GM12878 (cell line): ENCODE measurements at regions not wholly inside any gene's neighbourhood (a gene's known extent, or its start where the extent isn't known, plus 50 kb on each side); places are given as distances from the start of the nearest gene placed in this dataset.

ENCODE experiments used
- ATAC-seq: fragments of 200-7000 bp; cut with Tn5 transposase; 3 replicates; pipeline ENCODE4 v1.9.1; 2020; ENCODE audit warnings: mild to moderate bottlenecking, moderate library complexity
- BruUV-seq: library from RNA; stranded (reverse); fragments of 400-500 nt; replicated peaks from 2 replicates; lab custom pipeline; 2021; lab: Mats Ljungman, UMichigan
- CTCF ChIA-PET: fragments of 300-600 bp; sonication (Branson Sonifier 250); formaldehyde crosslinking; extraction: SDS; loops from one replicate; lab custom pipeline; 2021; ENCODE audit warnings: inconsistent platforms; lab: Yijun Ruan, JAX
- POLR2A ChIA-PET: fragments of 350-600 bp; formaldehyde crosslinking; extraction: SDS; loops from one replicate; lab custom pipeline; 2021; ENCODE audit warnings: inconsistent platforms; lab: Charles Lee
- RAD21 ChIA-PET: fragments of 300-600 bp; sonication (Branson Sonifier 250); formaldehyde crosslinking; loops from one replicate; lab custom pipeline; 2023; ENCODE audit warnings: antibody characterized with exemption; ENCODE audit not compliant: unreplicated experiment; lab: Charles Lee
- SMC1A ChIA-PET: fragments of 300-600 bp; sonication (Branson Sonifier 250); formaldehyde crosslinking; loops from one replicate; lab custom pipeline; 2023; ENCODE audit not compliant: unreplicated experiment, uncharacterized antibody; lab: Charles Lee
- DNase-seq: peaks from one replicate; pipeline ENCODE4 v3.0.0-alpha.2; 2011; ENCODE audit warnings: low read depth, low spot score
- FAIRE-seq: peaks from 3 replicates; lab custom pipeline; 2011; peaks lifted over from hg19 to GRCh38; lab: Jason Lieb, UNC
- H2AFZ ChIP-seq: 2 replicates; pipeline ENCODE4 v1.6.0; 2011; ENCODE audit warnings: low read depth, low read length, control low read depth; ENCODE audit not compliant: control insufficient read depth
- H3K27ac ChIP-seq: 2 replicates; pipeline ENCODE4 v1.5.1; 2011; ENCODE audit warnings: control low read depth; ENCODE audit not compliant: control insufficient read depth, insufficient read depth
- H3K27me3 ChIP-seq, 2 experiments: replicated peaks in 1 of 2; 2 replicates each; pipeline versions ENCODE4 v1.6.0 to v1.6.1; 2011; ENCODE audit warnings: low read length in 1 of 2; ENCODE audit not compliant: control insufficient read depth in 2 of 2, insufficient read depth in 2 of 2
- H3K36me3 ChIP-seq, 2 experiments: 2 replicates each; pipeline ENCODE4 v1.5.1; 2011; ENCODE audit warnings: low read length in 1 of 2; ENCODE audit not compliant: control insufficient read depth in 2 of 2, insufficient read depth in 2 of 2
- H3K4me1 ChIP-seq: 2 replicates; pipeline ENCODE4 v1.6.1; 2011; ENCODE audit warnings: mild to moderate bottlenecking, low read length, moderate library complexity, mixed read lengths; ENCODE audit not compliant: control insufficient read depth, insufficient read depth
- H3K4me2 ChIP-seq: 2 replicates; pipeline ENCODE4 v1.6.0; 2011; ENCODE audit warnings: control low read depth; ENCODE audit not compliant: control insufficient read depth, insufficient read depth
- H3K4me3 ChIP-seq: fragments of 200-600 bp; sonication (generic); 2 replicates; pipeline ENCODE4 v1.5.1; 2016
- H3K79me2 ChIP-seq: 2 replicates; pipeline ENCODE4 v1.6.0; 2011; ENCODE audit warnings: low read length; ENCODE audit not compliant: control insufficient read depth, insufficient read depth
- H3K9ac ChIP-seq: 2 replicates; pipeline ENCODE4 v1.8.0; 2011; ENCODE audit warnings: low read length, control low read depth, mixed read lengths; ENCODE audit not compliant: control insufficient read depth, insufficient read depth
- H3K9me3 ChIP-seq: replicated peaks from 3 replicates; pipeline ENCODE4 v1.5.1; 2011; ENCODE audit warnings: mild to moderate bottlenecking, low read length; ENCODE audit not compliant: control insufficient read depth, insufficient read depth
- H4K20me1 ChIP-seq: 2 replicates; pipeline ENCODE4 v1.6.0; 2011; ENCODE audit not compliant: control insufficient read depth, insufficient read depth
- ATF7 ChIP-seq: fragments of 450-650 bp; IDR thresholded peaks from 2 replicates; pipeline ENCODE4 v1.6.1; 2016; ENCODE audit warnings: low read depth, mild to moderate bottlenecking
- CBFB ChIP-seq: IDR thresholded peaks from 2 replicates; pipeline ENCODE4 v1.6.1; 2016; ENCODE audit warnings: antibody characterized with exemption, low read depth
- CBX5 ChIP-seq: sonication (generic); IDR thresholded peaks from 2 replicates; pipeline ENCODE4 v1.6.1; 2016; ENCODE audit warnings: low read depth, moderate library complexity, mild to moderate bottlenecking, inconsistent platforms
- CEBPZ ChIP-seq: fragments of 150-350 bp; IDR thresholded peaks from 2 replicates; pipeline ENCODE4 v1.6.1; 2016; ENCODE audit warnings: low read depth, low read length
- CREB1 ChIP-seq: IDR thresholded peaks from 2 replicates; pipeline ENCODE4 v1.6.1; 2012; ENCODE audit warnings: low read depth, mild to moderate bottlenecking, inconsistent platforms
- E2F4 ChIP-seq: IDR thresholded peaks from 2 replicates; pipeline ENCODE4 v1.6.1; 2012; ENCODE audit warnings: low read depth, low read length, improper control_type of control experiment
- EED ChIP-seq: sonication (generic); IDR thresholded peaks from 2 replicates; pipeline ENCODE4 v1.6.1; 2016; ENCODE audit warnings: antibody characterized with exemption, low read depth
- ESRRA ChIP-seq: IDR thresholded peaks from 2 replicates; pipeline ENCODE4 v1.6.1; 2012; ENCODE audit warnings: mild to moderate bottlenecking, low read length, improper control_type of control experiment
- HDAC2 ChIP-seq: fragments of 200-600 bp; sonication (generic); IDR thresholded peaks from 2 replicates; pipeline ENCODE4 v1.6.1; 2017
- PAX8 ChIP-seq: fragments of 450-650 bp; IDR thresholded peaks from 2 replicates; pipeline ENCODE4 v1.6.1; 2017; ENCODE audit warnings: mild to moderate bottlenecking, moderate library complexity
- PML ChIP-seq: IDR thresholded peaks from 2 replicates; pipeline ENCODE4 v1.6.1; 2012; ENCODE audit warnings: low read length, inconsistent platforms
- RFX5 ChIP-seq: IDR thresholded peaks from 2 replicates; pipeline ENCODE4 v1.6.1; 2011; ENCODE audit warnings: low read depth, low read length, improper control_type of control experiment
- SIN3A ChIP-seq: IDR thresholded peaks from 2 replicates; pipeline ENCODE4 v1.6.1; 2012; ENCODE audit warnings: low read depth, low read length, improper control_type of control experiment
- YBX1 ChIP-seq: fragments of 450-650 bp; IDR thresholded peaks from 2 replicates; pipeline ENCODE4 v1.6.1; 2016; ENCODE audit warnings: antibody characterized with exemption
- ZBED1 ChIP-seq: IDR thresholded peaks from 2 replicates; pipeline ENCODE4 v1.6.1; 2016; ENCODE audit warnings: borderline replicate concordance
- ZNF24 ChIP-seq: fragments of 450-650 bp; IDR thresholded peaks from 2 replicates; pipeline ENCODE4 v1.6.1; 2017; ENCODE audit warnings: antibody characterized with exemption, mild to moderate bottlenecking
- WGBS: methylation state at CpG from one replicate; pipeline ENCODE4 v1.1.6; 2016; ENCODE audit warnings: low lambda C conversion rate; ENCODE audit not compliant: insufficient replicate concordance, insufficient coverage; ENCODE audit errors: missing lambda C conversion rate; 5-methylcytosine and 5-hydroxymethylcytosine counted together
- in situ Hi-C: fragments of 300-500 bp; cut with MboI; formaldehyde crosslinking; loops from 9 replicates; pipeline ENCODE4 v1.14.3; 2018; ENCODE audit warnings: mixed read lengths
- intact Hi-C: fragments of 100-400 bp; cut with micrococcal nuclease; formaldehyde crosslinking; loops from one replicate; pipeline ENCODE4 v1.14.2; 2022; ENCODE audit not compliant: unreplicated experiment

GRCh38 chr12:116389990-116390389 is 112.5 kb upstream of the MED13L start:
- intact Hi-C loops, result no loop called here
- Histone ChIP-seq H4K20me1 (no peaks in the 10 kb centered on the region), H3K79me2 (no peaks in the 10 kb centered on the region), H3K36me3 (no peaks in the 10 kb centered on the region), H3K4me1 (peaks cover under 1% of the 10 kb centered on the region), H3K9ac (no peak overlapping the region), H3K4me3 (no peak overlapping the region), H3K4me2 (no peak overlapping the region), H3K27ac (no peak overlapping the region), H2AFZ (no peak overlapping the region), H3K9me3 (no peaks in the 10 kb centered on the region), H3K27me3 (no peaks in the 10 kb centered on the region; a peak in 2 of 4 replicates)
- ChIA-PET RAD21 (no interaction called here), CTCF (no interaction called here), POLR2A (no interaction called here), SMC1A (no interaction called here)
- BruUV-seq, result no TSS peak
- in situ Hi-C loops, result no loop called here
- 39% methylated on average over 5 of the region's 5 CpGs for WGBS
- FAIRE-seq (no peak), DNase-seq (no peak), ATAC-seq (no peak)
- no peak for TF ChIP-seq SIN3A
- no peak for TF ChIP-seq HDAC2
- TF ChIP-seq EED, result no peak
- TF ChIP-seq ESRRA, result no peak
- no peak for TF ChIP-seq CBX5
- no peak for TF ChIP-seq E2F4
- no peak for TF ChIP-seq CREB1
- no peak for TF ChIP-seq ZNF24
- no peak for TF ChIP-seq ZBED1
- no peak for TF ChIP-seq CBFB
- TF ChIP-seq PAX8, result no peak
- TF ChIP-seq RFX5, result no peak
- TF ChIP-seq ATF7, result no peak
- no peak for TF ChIP-seq CEBPZ
- no peak for TF ChIP-seq PML
- TF ChIP-seq YBX1, result no peak
